ENCODE measurements at regions not wholly inside any gene's neighbourhood (a gene's known extent, or its start where the extent isn't known, plus 50 kb on each side); places are given as distances from the start of the nearest gene placed in this dataset.
"Not testable (repeated sequence)": the region's sequence is repeated elsewhere in the genome, so short reads cannot be mapped to it uniquely, and the experiment has no call there.

- DNase-seq (ENCODE audit: low spot score): peak; percentile 8
These were observed 1163.6 kb upstream of the CITED2 start for GRCh38 chr6:140537834-140538705.

GRCh38 chr6:140537211-140537610 lies 1162.8 kb upstream of the CITED2 start:
- no peak for DNase-seq (ENCODE audit: low spot score)

GRCh38 chr6:140535511-140535910 lies 1161.1 kb upstream of the CITED2 start:
- DNase-seq (ENCODE audit: low spot score): no peak

- DNase-seq (ENCODE audit: low spot score): no peak
These were observed 1159.1 kb upstream of the CITED2 start for GRCh38 chr6:140533526-140533925.

- DNase-seq (ENCODE audit: low spot score): no peak
These were observed 1130.3 kb upstream of the CITED2 start for GRCh38 chr6:140504776-140505175.

GRCh38 chr6:140500849-140501248 lies 1126.4 kb upstream of the CITED2 start:
- DNase-seq (ENCODE audit: low spot score): no peak

- no peak for DNase-seq (ENCODE audit: low spot score)
These were observed 1125.2 kb upstream of the CITED2 start for GRCh38 chr6:140499607-140500006.

- DNase-seq (ENCODE audit: low spot score): no peak
These were observed 1120.1 kb upstream of the CITED2 start for GRCh38 chr6:140494321-140495108.

- DNase-seq (ENCODE audit: low spot score): not testable (repeated sequence)
These were observed 1119.0 kb upstream of the CITED2 start for GRCh38 chr6:140493470-140493869.

- DNase-seq (ENCODE audit: low spot score): peak; percentile 26
These were observed 1115.6 kb upstream of the CITED2 start for GRCh38 chr6:140490081-140490480.

- no peak for DNase-seq (ENCODE audit: low spot score)
These were observed 1113.1 kb upstream of the CITED2 start for GRCh38 chr6:140487586-140487985.

GRCh38 chr6:140486450-140487361 lies 1112.3 kb upstream of the CITED2 start:
- no peak for DNase-seq (ENCODE audit: low spot score)

- DNase-seq (ENCODE audit: low spot score): no peak
These were observed 1111.4 kb upstream of the CITED2 start for GRCh38 chr6:140485740-140486449.

- DNase-seq (ENCODE audit: low spot score): no peak
These were observed 1106.4 kb upstream of the CITED2 start for GRCh38 chr6:140480852-140481251.

GRCh38 chr6:140478631-140479030 lies 1104.2 kb upstream of the CITED2 start:
- no peak for DNase-seq (ENCODE audit: low spot score)

- DNase-seq (ENCODE audit: low spot score): no peak
These were observed 1100.6 kb upstream of the CITED2 start for GRCh38 chr6:140475086-140475485.

- no peak for DNase-seq (ENCODE audit: low spot score)
These were observed 1090.3 kb upstream of the CITED2 start for GRCh38 chr6:140464720-140465119.

- no peak for DNase-seq (ENCODE audit: low spot score)
These were observed 1088.9 kb upstream of the CITED2 start for GRCh38 chr6:140463312-140463710.

GRCh38 chr6:140462453-140463311 lies 1088.2 kb upstream of the CITED2 start:
- DNase-seq (ENCODE audit: low spot score): no peak

GRCh38 chr6:140462076-140462452 lies 1087.6 kb upstream of the CITED2 start:
- no peak for DNase-seq (ENCODE audit: low spot score)

GRCh38 chr6:140460267-140460666 lies 1085.8 kb upstream of the CITED2 start:
- no peak for DNase-seq (ENCODE audit: low spot score)

Measured in kidney capillary endothelial cell (primary cell).